Keratinocyte (primary cell): ENCODE measurements at regions not wholly inside any gene's neighbourhood (a gene's known extent, or its start where the extent isn't known, plus 50 kb on each side); places are given as distances from the start of the nearest gene placed in this dataset.

ENCODE experiments used
- DNase-seq: peaks from one replicate; pipeline ENCODE4 v3.0.0-alpha.2; 2011; ENCODE audit warnings: low read depth, missing footprints, low spot score
- FAIRE-seq: peaks from 2 replicates; lab custom pipeline; 2011; peaks lifted over from hg19 to GRCh38; lab: Jason Lieb, UNC
- H2AFZ ChIP-seq: 2 replicates; pipeline ENCODE4 v1.6.0; 2012; ENCODE audit warnings: low read length, control low read depth, inconsistent platforms; ENCODE audit not compliant: control insufficient read depth
- H3K27ac ChIP-seq: 2 replicates; pipeline ENCODE4 v1.5.1; 2011; ENCODE audit warnings: low read length; ENCODE audit not compliant: control insufficient read depth, insufficient read depth
- H3K27me3 ChIP-seq: 3 replicates; pipeline ENCODE4 v1.6.0; 2011; ENCODE audit warnings: low read length; ENCODE audit not compliant: control insufficient read depth, insufficient read depth; ENCODE audit errors: extremely low read depth
- H3K36me3 ChIP-seq, 2 experiments: 2 replicates in 1 of 2; 3 replicates in 1 of 2; pipeline ENCODE4 v1.5.1; 2011; ENCODE audit warnings: low read length in 2 of 2, mild to moderate bottlenecking in 1 of 2; ENCODE audit not compliant: control insufficient read depth in 2 of 2, insufficient read depth in 2 of 2; ENCODE audit errors: extremely low read depth in 1 of 2
- H3K4me1 ChIP-seq: 3 replicates; pipeline ENCODE4 v1.5.1; 2011; ENCODE audit warnings: low read length; ENCODE audit not compliant: control insufficient read depth, insufficient read depth; ENCODE audit errors: extremely low read depth
- H3K4me2 ChIP-seq: 3 replicates; pipeline ENCODE4 v1.6.0; 2011; ENCODE audit warnings: low read depth, low read length; ENCODE audit not compliant: control insufficient read depth, insufficient read depth; ENCODE audit errors: extremely low read depth
- H3K4me3 ChIP-seq, 3 experiments: fragments of 200-600 bp in 1 of 3; sonication (generic) in 1 of 3; 2 replicates in 2 of 3; 3 replicates in 1 of 3; pipeline ENCODE4 v1.5.1; 2011 to 2016; ENCODE audit warnings: low read length in 3 of 3, mild to moderate bottlenecking in 3 of 3, control low read depth in 2 of 3, inconsistent platforms in 1 of 3, low read depth in 1 of 3, mixed read lengths in 1 of 3, mixed run types in 1 of 3, moderate library complexity in 1 of 3; ENCODE audit not compliant: control insufficient read depth in 2 of 3, insufficient read depth in 2 of 3; ENCODE audit errors: extremely low read depth in 1 of 3
- H3K79me2 ChIP-seq: 2 replicates; pipeline ENCODE4 v1.6.0; 2012; ENCODE audit warnings: low read length; ENCODE audit not compliant: control insufficient read depth, insufficient read depth
- H3K9ac ChIP-seq: 3 replicates; pipeline ENCODE4 v1.6.0; 2011; ENCODE audit warnings: low read length; ENCODE audit not compliant: control insufficient read depth, insufficient read depth; ENCODE audit errors: extremely low read depth
- H3K9me1 ChIP-seq: 3 replicates; pipeline ENCODE4 v1.6.0; 2011; ENCODE audit warnings: low read length; ENCODE audit not compliant: control insufficient read depth, insufficient read depth; ENCODE audit errors: extremely low read depth
- H3K9me3 ChIP-seq: 2 replicates; pipeline ENCODE4 v1.5.1; 2012; ENCODE audit warnings: low read depth, low read length; ENCODE audit not compliant: control insufficient read depth
- H4K20me1 ChIP-seq: 3 replicates; pipeline ENCODE4 v1.6.0; 2011; ENCODE audit warnings: low read length; ENCODE audit not compliant: control insufficient read depth, insufficient read depth; ENCODE audit errors: extremely low read depth
- CTCF ChIP-seq, 3 experiments: IDR thresholded peaks in 1 of 3; conservative IDR thresholded peaks in 1 of 3; optimal IDR thresholded peaks in 1 of 3; 2 replicates in 2 of 3; 3 replicates in 1 of 3; pipeline versions ENCODE3 to v1.5.1; 2011; ENCODE audit warnings: low read length in 3 of 3, mild to moderate bottlenecking in 3 of 3, moderate library complexity in 2 of 3, control low read depth in 1 of 3, inconsistent platforms in 1 of 3; ENCODE audit not compliant: insufficient read depth in 2 of 3; ENCODE audit errors: extremely low read depth in 1 of 3
- EZH2 ChIP-seq: IDR thresholded peaks from one replicate; pipeline ENCODE4 v1.6.1; 2012; ENCODE audit warnings: inconsistent platforms, mild to moderate bottlenecking, low read length, moderate library complexity
- dilution Hi-C: fragments of 300-500 bp; cut with MboI; formaldehyde crosslinking; loops from one replicate; pipeline ENCODE4 v1.7.0; 2020; ENCODE audit warnings: low sequenced_read_pairs; ENCODE audit not compliant: extremely low pct_ligation_motif_present

DNA sequence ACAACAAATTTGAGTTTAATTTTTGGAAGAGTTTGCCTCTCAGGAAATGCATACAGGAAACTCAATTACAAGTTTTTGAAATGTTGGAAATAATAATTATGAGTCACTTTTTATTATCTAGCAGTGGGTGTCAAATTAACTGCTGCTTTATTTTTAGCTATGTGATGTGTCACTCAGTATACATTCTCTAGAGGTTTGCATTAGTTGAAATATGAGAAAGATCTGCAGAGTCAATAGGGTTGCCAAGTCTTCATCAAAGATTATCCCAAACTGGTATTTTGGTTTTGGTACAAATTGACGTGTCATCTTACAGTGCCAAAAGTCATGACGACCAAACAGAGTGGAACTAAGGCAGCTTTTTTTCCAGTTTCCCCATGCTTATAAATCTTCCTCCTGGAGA is 54.3 kb upstream of the DIPK1A start:
- Histone ChIP-seq H2AFZ (no peak overlapping the region), H3K4me2 (no peak overlapping the region), H3K36me3 (no peaks in the 10 kb centered on the region), H3K9me3 (no peaks in the 10 kb centered on the region), H3K9me1 (no peaks in the 10 kb centered on the region), H3K27ac (no peak overlapping the region), H4K20me1 (no peaks in the 10 kb centered on the region), H3K79me2 (no peaks in the 10 kb centered on the region), H3K27me3 (no peaks in the 10 kb centered on the region), H3K4me1 (peaks cover 7% of the 10 kb centered on the region), H3K9ac (no peak overlapping the region), H3K4me3 (no peak overlapping the region)
- dilution Hi-C loops: no loop called here
- DNase-seq (no peak), FAIRE-seq (no peak)
- TF ChIP-seq EZH2 (no peak), CTCF (optimal IDR thresholded peaks at IDR 0.05 in 1 of 3, IDR thresholded peaks at IDR 0.05 in 1 of 3, conservative IDR thresholded peaks at IDR 0.05 in 1 of 3; ENCODE audit: extremely low read depth in 1 of 3, insufficient read depth in 2 of 3, low read length in 3 of 3) (no peak)

GRCh38 chr1:93016171-93016570 is 54.9 kb upstream of the DIPK1A start:
- Histone ChIP-seq H3K9ac (no peak overlapping the region), H4K20me1 (no peaks in the 10 kb centered on the region), H3K9me1 (no peaks in the 10 kb centered on the region), H3K4me1 (peaks cover 7% of the 10 kb centered on the region), H3K4me3 (no peak overlapping the region), H3K27me3 (no peaks in the 10 kb centered on the region), H3K27ac (no peak overlapping the region), H3K79me2 (no peaks in the 10 kb centered on the region), H2AFZ (no peak overlapping the region), H3K4me2 (no peak overlapping the region), H3K9me3 (no peaks in the 10 kb centered on the region), H3K36me3 (no peaks in the 10 kb centered on the region)
- dilution Hi-C loops: no loop called here
- FAIRE-seq (no peak), DNase-seq (no peak)
- TF ChIP-seq CTCF (optimal IDR thresholded peaks at IDR 0.05 in 1 of 3, IDR thresholded peaks at IDR 0.05 in 1 of 3, conservative IDR thresholded peaks at IDR 0.05 in 1 of 3; ENCODE audit: extremely low read depth in 1 of 3, insufficient read depth in 2 of 3, low read length in 3 of 3) (no peak), EZH2 (no peak)
